ENCODE measurements at regions not wholly inside any gene's neighbourhood (a gene's known extent, or its start where the extent isn't known, plus 50 kb on each side); places are given as distances from the start of the nearest gene placed in this dataset.

DNA sequence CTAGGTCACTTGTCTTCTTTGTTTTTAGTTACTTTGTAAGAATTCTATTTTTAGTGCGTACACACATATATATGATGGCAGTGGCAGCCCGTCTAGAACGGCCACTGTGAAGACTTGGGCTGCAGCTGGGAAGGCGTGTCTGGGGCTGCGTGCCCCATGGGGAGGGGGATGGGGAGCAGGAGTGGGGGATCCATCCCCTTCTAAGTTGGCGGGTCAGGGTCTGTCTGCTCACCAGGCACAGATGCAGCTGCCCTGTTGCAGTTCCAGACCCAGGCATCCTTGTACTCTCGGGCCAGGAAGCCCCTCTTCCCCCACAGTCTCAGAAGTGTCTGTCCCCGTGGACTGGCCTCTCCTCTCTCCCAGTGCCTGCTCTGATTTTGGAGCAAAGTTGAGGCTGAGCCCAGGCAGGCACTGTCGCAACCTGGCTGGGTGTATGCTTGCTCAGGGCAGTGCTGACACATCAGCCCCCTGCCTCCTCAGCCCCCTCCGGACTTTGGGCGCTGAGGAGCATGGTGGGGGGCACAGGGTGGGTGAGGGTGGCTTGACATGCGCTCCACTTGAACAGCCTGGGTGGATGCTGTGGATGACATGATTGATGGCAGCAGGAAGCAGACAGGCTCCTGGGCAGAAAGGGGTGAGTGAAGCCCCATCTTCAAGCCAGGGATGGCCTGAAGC is 271.2 kb upstream of the NAV3 start:
- H3K4me2 ChIP-seq (replicated peaks; ENCODE audit: low read depth, low read length, poor library complexity, severe bottlenecking), result no peak overlapping the region
- TF ChIP-seq, protein P1, sequence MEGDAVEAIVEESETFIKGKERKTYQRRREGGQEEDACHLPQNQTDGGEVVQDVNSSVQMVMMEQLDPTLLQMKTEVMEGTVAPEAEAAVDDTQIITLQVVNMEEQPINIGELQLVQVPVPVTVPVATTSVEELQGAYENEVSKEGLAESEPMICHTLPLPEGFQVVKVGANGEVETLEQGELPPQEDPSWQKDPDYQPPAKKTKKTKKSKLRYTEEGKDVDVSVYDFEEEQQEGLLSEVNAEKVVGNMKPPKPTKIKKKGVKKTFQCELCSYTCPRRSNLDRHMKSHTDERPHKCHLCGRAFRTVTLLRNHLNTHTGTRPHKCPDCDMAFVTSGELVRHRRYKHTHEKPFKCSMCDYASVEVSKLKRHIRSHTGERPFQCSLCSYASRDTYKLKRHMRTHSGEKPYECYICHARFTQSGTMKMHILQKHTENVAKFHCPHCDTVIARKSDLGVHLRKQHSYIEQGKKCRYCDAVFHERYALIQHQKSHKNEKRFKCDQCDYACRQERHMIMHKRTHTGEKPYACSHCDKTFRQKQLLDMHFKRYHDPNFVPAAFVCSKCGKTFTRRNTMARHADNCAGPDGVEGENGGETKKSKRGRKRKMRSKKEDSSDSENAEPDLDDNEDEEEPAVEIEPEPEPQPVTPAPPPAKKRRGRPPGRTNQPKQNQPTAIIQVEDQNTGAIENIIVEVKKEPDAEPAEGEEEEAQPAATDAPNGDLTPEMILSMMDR (IDR thresholded peaks at IDR 0.05), result no peak
- no peak for TF ChIP-seq EZH2 (IDR thresholded peaks at IDR 0.05; ENCODE audit: borderline replicate concordance, insufficient read depth, low read depth, low read length, poor library complexity, severe bottlenecking)
- no peaks in the 10 kb centered on the region for H4K20me1 ChIP-seq (ENCODE audit: control insufficient read depth, insufficient read depth, low read length, poor library complexity, severe bottlenecking)
- H3K9ac ChIP-seq (ENCODE audit: low read length), result no peak overlapping the region
- POLR2A ChIA-PET, result no interaction called here
- no peak for DNase-seq
- H3K9me3 Mint-ChIP-seq (ENCODE audit: insufficient read depth), result no peaks in the 10 kb centered on the region
- H3K36me3 ChIP-seq (replicated peaks in 1 of 2; ENCODE audit: control extremely low read depth in 1 of 2, control insufficient read depth in 1 of 2, extremely low read depth in 1 of 2, insufficient read depth in 2 of 2, low read length in 1 of 2), result no peaks in the 10 kb centered on the region
- H3K9me3 ChIP-seq (ENCODE audit: control extremely low read depth in 1 of 3, control insufficient read depth in 2 of 3, insufficient read depth in 1 of 3, low read length in 2 of 3), result peaks cover 0 to 16% (median 0%) of the 10 kb centered on the region in 3 donors
- no peaks in the 10 kb centered on the region for H3K27me3 ChIP-seq (replicated peaks in 1 of 4; ENCODE audit: control extremely low read depth in 1 of 4, control insufficient read depth in 3 of 4, insufficient read depth in 4 of 4, low read length in 3 of 4)
- no peaks in the 10 kb centered on the region for H3K4me1 ChIP-seq (ENCODE audit: control insufficient read depth in 2 of 2, insufficient read depth in 2 of 2, low read length in 2 of 2)
- CTCF ChIA-PET, result no interaction called here
- H3K27ac Mint-ChIP-seq, result no peak overlapping the region
- H3K79me2 ChIP-seq (ENCODE audit: control insufficient read depth, insufficient read depth, low read length), result no peaks in the 10 kb centered on the region
- no peak overlapping the region for H3K4me3 Mint-ChIP-seq
- whole genome bisulfite sequencing (ENCODE audit: insufficient coverage), result 88% methylated on average over 11 of the region's 12 CpGs
- H3K27me3 Mint-ChIP-seq, result no peaks in the 10 kb centered on the region
- H3K4me3 ChIP-seq (ENCODE audit: control extremely low read depth in 1 of 5, extremely low read depth in 1 of 5, insufficient read depth in 1 of 5, low read depth in 2 of 5, low read length in 4 of 5), result no peak overlapping the region
- no peaks in the 10 kb centered on the region for H3K4me1 Mint-ChIP-seq
- no peak overlapping the region for H2AFZ ChIP-seq (ENCODE audit: insufficient read depth, low read depth, low read length, poor library complexity, severe bottlenecking)
- ATAC-seq (ENCODE audit: low read depth), result no peak
- intact Hi-C loops (cut with micrococcal nuclease), result no loop called here
- H3K27ac ChIP-seq (ENCODE audit: low read length in 2 of 2), result no peak overlapping the region

DNA sequence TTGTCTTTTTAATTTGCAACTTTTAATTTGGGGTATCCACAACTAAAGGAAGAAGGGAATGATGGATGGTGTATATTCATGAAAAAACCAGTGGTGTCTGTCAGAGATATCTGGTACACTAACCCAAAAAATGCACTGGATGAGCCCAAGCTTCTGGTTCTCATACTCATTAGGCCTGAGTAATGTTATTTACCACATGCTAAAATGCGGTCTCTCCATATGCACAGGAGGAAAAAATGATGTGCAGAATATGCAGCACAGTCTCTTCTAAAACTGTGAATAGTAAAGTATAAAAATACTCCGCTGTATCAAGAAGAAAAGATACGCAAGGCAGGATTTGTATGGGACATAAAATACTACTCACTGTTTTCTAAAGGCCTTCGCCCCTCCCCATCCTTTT is 275.6 kb upstream of the NAV3 start:
- H3K79me2 ChIP-seq (ENCODE audit: control insufficient read depth, insufficient read depth, low read length), result no peaks in the 10 kb centered on the region
- H3K27me3 Mint-ChIP-seq, result no peaks in the 10 kb centered on the region
- H2AFZ ChIP-seq (ENCODE audit: insufficient read depth, low read depth, low read length, poor library complexity, severe bottlenecking), result no peak overlapping the region
- no peak overlapping the region for H3K9ac ChIP-seq (ENCODE audit: low read length)
- no peak overlapping the region for H3K27ac ChIP-seq (ENCODE audit: low read length in 2 of 2)
- POLR2A ChIA-PET, result no interaction called here
- TF ChIP-seq, protein P1 (IDR thresholded peaks at IDR 0.05), result no peak
- no peak for TF ChIP-seq EZH2 (IDR thresholded peaks at IDR 0.05; ENCODE audit: borderline replicate concordance, insufficient read depth, low read depth, low read length, poor library complexity, severe bottlenecking)
- H3K4me3 ChIP-seq (ENCODE audit: control extremely low read depth in 1 of 5, extremely low read depth in 1 of 5, insufficient read depth in 1 of 5, low read depth in 2 of 5, low read length in 4 of 5), result no peak overlapping the region
- no peak overlapping the region for H3K4me2 ChIP-seq (replicated peaks; ENCODE audit: low read depth, low read length, poor library complexity, severe bottlenecking)
- H3K4me1 ChIP-seq (ENCODE audit: control insufficient read depth in 2 of 2, insufficient read depth in 2 of 2, low read length in 2 of 2), result no peaks in the 10 kb centered on the region
- ATAC-seq (ENCODE audit: low read depth), result no peak
- no peaks in the 10 kb centered on the region for H4K20me1 ChIP-seq (ENCODE audit: control insufficient read depth, insufficient read depth, low read length, poor library complexity, severe bottlenecking)
- CTCF ChIA-PET, result no interaction called here
- intact Hi-C loops (cut with micrococcal nuclease), result no loop called here
- no peaks in the 10 kb centered on the region for H3K9me3 Mint-ChIP-seq (ENCODE audit: insufficient read depth)
- H3K27me3 ChIP-seq (replicated peaks in 1 of 4; ENCODE audit: control extremely low read depth in 1 of 4, control insufficient read depth in 3 of 4, insufficient read depth in 4 of 4, low read length in 3 of 4), result no peaks in the 10 kb centered on the region
- no peak overlapping the region for H3K27ac Mint-ChIP-seq
- DNase-seq, result no peak
- H3K9me3 ChIP-seq (ENCODE audit: control extremely low read depth in 1 of 3, control insufficient read depth in 2 of 3, insufficient read depth in 1 of 3, low read length in 2 of 3), result peaks cover 0 to 8% (median 0%) of the 10 kb centered on the region in 3 donors
- no peaks in the 10 kb centered on the region for H3K36me3 ChIP-seq (replicated peaks in 1 of 2; ENCODE audit: control extremely low read depth in 1 of 2, control insufficient read depth in 1 of 2, extremely low read depth in 1 of 2, insufficient read depth in 2 of 2, low read length in 1 of 2)
- WGBS (ENCODE audit: insufficient coverage), result no CpG with 5 or more reads among the region's 4 CpGs
- H3K4me1 Mint-ChIP-seq, result no peaks in the 10 kb centered on the region
- H3K4me3 Mint-ChIP-seq, result no peak overlapping the region
